SK-N-SH (cell line): ENCODE measurements at regions not wholly inside any gene's neighbourhood (a gene's known extent, or its start where the extent isn't known, plus 50 kb on each side); places are given as distances from the start of the nearest gene placed in this dataset.
"Not testable (repeated sequence)": the region's sequence is repeated elsewhere in the genome, so short reads cannot be mapped to it uniquely, and the experiment has no call there.

Source experiments
- CTCF ChIA-PET: fragments of 300-600, 350-600 bp; formaldehyde crosslinking; extraction: SDS; loops from one replicate; lab custom pipeline; 2021; lab: Yijun Ruan, JAX
- POLR2A ChIA-PET: fragments of 350-600 bp; sonication (Branson Sonifier 250); formaldehyde crosslinking; extraction: SDS; loops from one replicate; lab custom pipeline; 2020; ENCODE audit warnings: antibody characterized with exemption, inconsistent platforms; lab: Yijun Ruan, JAX
- DNase-seq: peaks from one replicate; pipeline ENCODE4 v3.0.0; 2012
- H2AFZ ChIP-seq: fragments of 200-600 bp; sonication (generic); 2 replicates; pipeline ENCODE4 v1.8.1; 2016; ENCODE audit warnings: antibody characterized with exemption, mild to moderate bottlenecking, low read depth
- H3F3A ChIP-seq: fragments of 200-600 bp; sonication (generic); replicated peaks from 2 replicates; pipeline ENCODE3; 2016; ENCODE audit warnings: antibody characterized with exemption, mild to moderate bottlenecking; ENCODE audit not compliant: insufficient read depth
- H3K27ac ChIP-seq, 2 experiments: fragments of 200-500 bp in 1 of 2; fragments of 200-600 bp in 1 of 2; sonication (Bioruptor generic) in 1 of 2; sonication (generic), shearing (Covaris generic) in 1 of 2; 2 replicates each; pipeline versions ENCODE4 v1.5.1 to v1.6.1; 2014 to 2016; ENCODE audit warnings: low read depth in 2 of 2, inconsistent platforms in 1 of 2, low read length in 1 of 2, mild to moderate bottlenecking in 1 of 2, mixed read lengths in 1 of 2
- H3K27me3 ChIP-seq: fragments of 200-600 bp; sonication (generic), shearing (Covaris generic); 2 replicates; pipeline ENCODE4 v1.6.1; 2016; ENCODE audit warnings: mixed run types; ENCODE audit not compliant: insufficient read depth
- H3K36me3 ChIP-seq, 2 experiments: fragments of 200-500 bp in 1 of 2; fragments of 200-600 bp in 1 of 2; sonication (Bioruptor generic) in 1 of 2; sonication (generic) in 1 of 2; replicated peaks in 1 of 2; 2 replicates each; pipeline versions ENCODE3 to v1.5.1; 2014 to 2016; ENCODE audit warnings: low read length in 1 of 2, mild to moderate bottlenecking in 1 of 2; ENCODE audit not compliant: insufficient read depth in 2 of 2, control insufficient read depth in 1 of 2
- H3K4me1 ChIP-seq, 2 experiments: fragments of 200-500 bp in 1 of 2; fragments of 200-600 bp in 1 of 2; sonication (Bioruptor generic) in 1 of 2; sonication (generic), shearing (Covaris generic) in 1 of 2; 2 replicates each; pipeline versions ENCODE4 v1.5.1 to v1.6.1; 2014 to 2016; ENCODE audit warnings: low read depth in 1 of 2, low read length in 1 of 2, mixed run types in 1 of 2; ENCODE audit not compliant: insufficient read depth in 2 of 2, control insufficient read depth in 1 of 2
- H3K4me2 ChIP-seq: fragments of 200-600 bp; sonication (generic), shearing (Covaris generic); 2 replicates; pipeline ENCODE4 v1.6.1; 2017; ENCODE audit warnings: mixed run types
- H3K4me3 ChIP-seq, 2 experiments: fragments of 200-500 bp in 1 of 2; fragments of 200-600 bp in 1 of 2; sonication (Bioruptor generic) in 1 of 2; sonication (generic), shearing (Covaris generic) in 1 of 2; 2 replicates each; pipeline versions ENCODE4 v1.5.1 to v1.8.1; 2014 to 2016; ENCODE audit warnings: low read depth in 2 of 2, inconsistent platforms in 1 of 2, low read length in 1 of 2, mild to moderate bottlenecking in 1 of 2, mixed read lengths in 1 of 2, moderate library complexity in 1 of 2
- H3K79me2 ChIP-seq: fragments of 200-600 bp; sonication (generic); 2 replicates; pipeline ENCODE4 v1.8.1; 2017; ENCODE audit warnings: mild to moderate bottlenecking; ENCODE audit not compliant: insufficient read depth
- H3K9ac ChIP-seq: fragments of 200-600 bp; sonication (generic); 2 replicates; pipeline ENCODE4 v1.6.1; 2017; ENCODE audit warnings: mixed run types
- H3K9me2 ChIP-seq: fragments of 200-600 bp; sonication (generic); 2 replicates; pipeline ENCODE4 v1.6.1; 2017; ENCODE audit warnings: mixed run types
- H3K9me3 ChIP-seq: fragments of 200-600 bp; sonication (generic); 2 replicates; pipeline ENCODE4 v1.6.1; 2017; ENCODE audit warnings: mixed run types, mild to moderate bottlenecking, moderate library complexity
- H4K20me1 ChIP-seq: fragments of 200-600 bp; sonication (generic); 2 replicates; pipeline ENCODE4 v1.6.1; 2017; ENCODE audit warnings: mild to moderate bottlenecking, mixed run types; ENCODE audit not compliant: insufficient read depth
- CHD2 ChIP-seq: fragments of 150-350 bp; IDR thresholded peaks from 2 replicates; pipeline ENCODE4 v1.6.1; 2018; ENCODE audit warnings: low read length; ENCODE audit not compliant: partially characterized antibody
- CTCF ChIP-seq: fragments of 200-600 bp; sonication (generic); IDR thresholded peaks from 2 replicates; pipeline ENCODE4 v1.6.1; 2017; ENCODE audit warnings: antibody characterized with exemption, mild to moderate bottlenecking, moderate library complexity
- EP300 ChIP-seq, 2 experiments: IDR thresholded peaks; 2 replicates each; pipeline versions ENCODE4 v1.4.0 to v1.6.1; 2012; ENCODE audit warnings: borderline replicate concordance in 1 of 2, low read depth in 1 of 2, low read length in 1 of 2
- FOXJ3 ChIP-seq: sonication (generic); formaldehyde crosslinking; IDR thresholded peaks from 2 replicates; pipeline ENCODE4 v1.5.1; 2020; ENCODE audit warnings: mild to moderate bottlenecking, missing genetic modification reagents
- FOXM1 ChIP-seq: IDR thresholded peaks from 2 replicates; pipeline ENCODE4 v1.4.0; 2012; ENCODE audit warnings: low read depth, mild to moderate bottlenecking
- IRF3 ChIP-seq: fragments of 150-350 bp; IDR thresholded peaks from 2 replicates; pipeline ENCODE4 v1.6.1; 2016; ENCODE audit warnings: mild to moderate bottlenecking, low read depth, low read length
- NFIC ChIP-seq: IDR thresholded peaks from 2 replicates; pipeline ENCODE4 v1.4.0; 2012; ENCODE audit warnings: borderline replicate concordance
- RAD21 ChIP-seq: IDR thresholded peaks from 2 replicates; pipeline ENCODE4 v1.6.1; 2012; ENCODE audit warnings: mild to moderate bottlenecking, low read length
- RCOR1 ChIP-seq: fragments of 150-350 bp; IDR thresholded peaks from 2 replicates; pipeline ENCODE4 v1.6.1; 2017; ENCODE audit warnings: antibody characterized with exemption, low read length
- REST ChIP-seq: IDR thresholded peaks from 2 replicates; pipeline ENCODE4 v1.6.1; 2012; ENCODE audit warnings: mild to moderate bottlenecking, low read depth, low read length, moderate library complexity
- RFX5 ChIP-seq: IDR thresholded peaks from 2 replicates; pipeline ENCODE4 v1.6.1; 2012; ENCODE audit warnings: mild to moderate bottlenecking, improper control_type of control experiment, low read length
- SIN3A ChIP-seq: IDR thresholded peaks from 2 replicates; pipeline ENCODE4 v1.6.1; 2012; ENCODE audit warnings: low read depth, mild to moderate bottlenecking, low read length, moderate library complexity, borderline replicate concordance
- TAF1 ChIP-seq: IDR thresholded peaks from 2 replicates; pipeline ENCODE4 v1.6.1; 2012; ENCODE audit warnings: low read depth, mild to moderate bottlenecking, low read length, moderate library complexity, borderline replicate concordance
- TCF12 ChIP-seq: IDR thresholded peaks from 2 replicates; pipeline ENCODE4 v1.4.0; 2012
- USF1 ChIP-seq: IDR thresholded peaks from 2 replicates; pipeline ENCODE4 v1.4.0; 2012; ENCODE audit warnings: low read depth, borderline replicate concordance
- USF2 ChIP-seq: fragments of 150-350 bp; IDR thresholded peaks from 2 replicates; pipeline ENCODE4 v1.6.1; 2017; ENCODE audit warnings: antibody characterized with exemption, low read length, low read depth, borderline replicate concordance
- YY1 ChIP-seq: IDR thresholded peaks from 2 replicates; pipeline ENCODE4 v1.4.0; 2012; ENCODE audit warnings: low read depth, mild to moderate bottlenecking
- WGBS: methylation state at CpG from one replicate; pipeline ENCODE4 v1.1.6; 2017; ENCODE audit warnings: low lambda C conversion rate; 5-methylcytosine and 5-hydroxymethylcytosine counted together

- TF ChIP-seq REST (no peak), USF1 (no peak), TCF12 (no peak)
These were observed 267.6 kb upstream of the MTMR8 start (continued) for GRCh38 chrX:64662876-64663275.

- H3K4me3 ChIP-seq, DNase-seq, H2AFZ ChIP-seq, H3K27ac ChIP-seq, H3K27me3 ChIP-seq, H4K20me1 ChIP-seq, CTCF ChIA-PET, POLR2A ChIA-PET, H3F3A ChIP-seq, H3K79me2 ChIP-seq, H3K9me3 ChIP-seq, H3K4me1 ChIP-seq, H3K9me2 ChIP-seq, H3K36me3 ChIP-seq, H3K9ac ChIP-seq, H3K4me2 ChIP-seq: not testable (repeated sequence)
- WGBS: 0% methylated on average over 6 of the region's 6 CpGs
These were observed 262.0 kb upstream of the MTMR8 start for GRCh38 chrX:64657229-64657628.

- Histone ChIP-seq H3K27ac (no peak overlapping the region), H3K4me3 (no peak overlapping the region), H3K79me2 (no peaks in the 10 kb centered on the region), H3F3A (no peaks in the 10 kb centered on the region), H3K36me3 (no peaks in the 10 kb centered on the region), H3K9me3 (0 out of 2 replicates have a peak, but pooled peaks cover 7% of the 10 kb centered on the region), H3K4me2 (no peak overlapping the region), H3K9me2 (no peaks in the 10 kb centered on the region), H2AFZ (no peak overlapping the region), H4K20me1 (no peaks in the 10 kb centered on the region), H3K27me3 (no peaks in the 10 kb centered on the region), H3K9ac (no peak overlapping the region), H3K4me1 (no peaks in the 10 kb centered on the region)
- peak; percentile 1 for DNase-seq
- POLR2A ChIA-PET: no interaction called here
- whole genome bisulfite sequencing: 28% methylated on average over 2 of the region's 2 CpGs
- CTCF ChIA-PET: interaction anchor here (0.8 to 1.2 kb wide), 4 partner anchors 13 to 255 kb away, joined by 3 read pairs; no protein-coding TSS in a partner anchor
- TF ChIP-seq NFIC (no peak), FOXJ3 (CRISPR knock-in tag) (no peak), IRF3 (no peak), RAD21 (peak; percentile 21; the same call in 1 of the 2 replicates), USF2 (no peak), CHD2 (no peak), USF1 (no peak), FOXM1 (no peak), RCOR1 (no peak), YY1 (no peak), EP300 (IDR thresholded peaks at IDR 0.05; ENCODE audit: borderline replicate concordance in 1 of 2, low read depth in 1 of 2, low read length in 1 of 2) (no peak), RFX5 (no peak), SIN3A (no peak), CTCF (no peak; the same call in 1 of the 2 replicates), TAF1 (no peak)
These were observed 247.2 kb upstream of the MTMR8 start for GRCh38 chrX:64642482-64642881.
